ENCODE measurements at regions not wholly inside any gene's neighbourhood (a gene's known extent, or its start where the extent isn't known, plus 50 kb on each side); places are given as distances from the start of the nearest gene placed in this dataset.

DNA sequence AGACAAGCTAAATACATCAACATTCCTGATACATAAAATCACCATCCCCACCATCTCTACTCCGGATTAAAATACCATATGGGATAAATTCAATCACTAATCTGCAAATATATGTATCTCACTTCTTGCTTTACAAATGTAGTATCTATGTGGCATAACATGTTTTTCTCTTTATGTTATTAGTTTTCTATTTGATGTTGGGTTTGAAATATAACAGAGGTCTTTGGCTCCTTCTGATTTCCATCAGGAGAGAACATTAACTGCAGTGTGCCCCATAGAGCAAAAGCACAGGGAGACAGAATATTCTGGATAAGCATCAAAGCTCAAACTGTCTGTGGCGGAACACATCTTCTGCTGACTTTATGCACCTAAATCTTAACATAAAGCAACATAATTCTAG is 547.2 kb upstream of the CDH8 start:
- ATAC-seq (no peak), DNase-seq (no peak)
- Histone ChIP-seq H3K27ac (no peak overlapping the region), H3K9me3 (no peaks in the 10 kb centered on the region), H3K4me1 (no peaks in the 10 kb centered on the region), H3K27me3 (no peaks in the 10 kb centered on the region), H3K4me3 (no peak overlapping the region), H3K36me3 (no peaks in the 10 kb centered on the region)
- intact Hi-C loops (cut with DNase I): no loop called here
- TF ChIP-seq CTCF (IDR thresholded peaks at IDR 0.05): no peak

- TF ChIP-seq CTCF (IDR thresholded peaks at IDR 0.05): no peak
- ATAC-seq (no peak), DNase-seq (no peak)
- Histone ChIP-seq H3K9me3 (no peaks in the 10 kb centered on the region), H3K27me3 (no peaks in the 10 kb centered on the region), H3K4me3 (no peak overlapping the region), H3K36me3 (no peaks in the 10 kb centered on the region), H3K4me1 (no peaks in the 10 kb centered on the region), H3K27ac (no peak overlapping the region)
- intact Hi-C loops (cut with DNase I): no loop called here
Measured at GRCh38 chr16:62573466-62573865, 537.2 kb upstream of the CDH8 start.

- no peak overlapping the region for H3K4me3 ChIP-seq
- H3K36me3 ChIP-seq: no peaks in the 10 kb centered on the region
- no peak for DNase-seq
- no peak overlapping the region for H3K27ac ChIP-seq
- H3K4me1 ChIP-seq: no peaks in the 10 kb centered on the region
- no peaks in the 10 kb centered on the region for H3K27me3 ChIP-seq
- no peak for TF ChIP-seq CTCF (IDR thresholded peaks at IDR 0.05)
- no peak for ATAC-seq
- H3K9me3 ChIP-seq: no peaks in the 10 kb centered on the region
- intact Hi-C loops (cut with DNase I): no loop called here
Measured at GRCh38 chr16:62568926-62569325, 532.7 kb upstream of the CDH8 start.

DNA sequence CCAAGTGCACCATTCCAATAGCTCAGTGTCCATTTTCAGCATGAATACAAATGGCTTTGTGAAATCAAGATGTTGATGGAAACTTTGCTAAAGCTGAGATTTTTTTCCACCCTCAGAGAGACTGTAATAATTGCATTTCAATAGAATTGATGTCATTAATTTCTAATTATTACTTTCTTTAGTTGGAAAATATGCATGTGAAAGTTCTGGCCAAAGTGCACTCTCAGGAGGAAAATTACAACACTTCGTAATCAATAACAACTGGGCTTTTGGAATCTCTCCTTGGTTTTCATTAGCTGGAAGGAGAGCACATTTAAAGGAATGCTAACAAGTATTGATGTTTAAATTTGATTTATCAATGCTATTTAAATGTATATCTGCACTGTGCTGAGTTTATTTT is 529.5 kb upstream of the CDH8 start:
- Histone ChIP-seq H3K9me3 (no peaks in the 10 kb centered on the region), H3K4me1 (no peaks in the 10 kb centered on the region), H3K4me3 (no peak overlapping the region), H3K27ac (no peak overlapping the region), H3K27me3 (no peaks in the 10 kb centered on the region), H3K36me3 (no peaks in the 10 kb centered on the region)
- DNase-seq: no peak
- ATAC-seq: no peak
- no peak for TF ChIP-seq CTCF (IDR thresholded peaks at IDR 0.05)
- intact Hi-C loops (cut with DNase I): no loop called here

GRCh38 chr16:62564291-62564690 is 528.1 kb upstream of the CDH8 start:
- TF ChIP-seq CTCF (IDR thresholded peaks at IDR 0.05): no peak
- H3K27me3 ChIP-seq: no peaks in the 10 kb centered on the region
- DNase-seq (no peak), ATAC-seq (no peak)
- H3K4me1 ChIP-seq: no peaks in the 10 kb centered on the region
- H3K4me3 ChIP-seq: no peak overlapping the region
- H3K27ac ChIP-seq: no peak overlapping the region
- H3K36me3 ChIP-seq: no peaks in the 10 kb centered on the region
- no peaks in the 10 kb centered on the region for H3K9me3 ChIP-seq
- intact Hi-C loops (cut with DNase I): no loop called here

GRCh38 chr16:62562121-62562520 is 525.9 kb upstream of the CDH8 start:
- ATAC-seq (no peak), DNase-seq (no peak)
- no peaks in the 10 kb centered on the region for H3K4me1 ChIP-seq
- H3K4me3 ChIP-seq: no peak overlapping the region
- H3K27me3 ChIP-seq: no peaks in the 10 kb centered on the region
- no peak overlapping the region for H3K27ac ChIP-seq
- H3K9me3 ChIP-seq: no peaks in the 10 kb centered on the region
- intact Hi-C loops (cut with DNase I): no loop called here
- no peak for TF ChIP-seq CTCF (IDR thresholded peaks at IDR 0.05)
- H3K36me3 ChIP-seq: no peaks in the 10 kb centered on the region

Measured in upper lobe of right lung (tissue), 1 donor.